HG03108 (cell line): ENCODE measurements at regions not wholly inside any gene's neighbourhood (a gene's known extent, or its start where the extent isn't known, plus 50 kb on each side); places are given as distances from the start of the nearest gene placed in this dataset.

Experiments used
- ATAC-seq: cut with Tn5 transposase; IDR thresholded peaks from one replicate; pipeline ENCODE4 v1.9.1; 2021; ENCODE audit warnings: moderate library complexity; ENCODE audit not compliant: unreplicated experiment

- ATAC-seq = no peak
Observed at GRCh38 chr11:127894316-127894715, 693.0 kb downstream of the ETS1 start.

- no peak for ATAC-seq
Observed at GRCh38 chr11:127890030-127890615, 697.2 kb downstream of the ETS1 start.

- ATAC-seq = no peak
Observed at GRCh38 chr11:127888386-127888785, 699.0 kb downstream of the ETS1 start.

- ATAC-seq = no peak
Observed at GRCh38 chr11:127875131-127875530, 712.2 kb downstream of the ETS1 start.

GRCh38 chr11:127873478-127873877, 713.9 kb downstream of the ETS1 start:
- no peak for ATAC-seq

GRCh38 chr11:127866109-127866508, 721.2 kb downstream of the ETS1 start:
- no peak for ATAC-seq

GRCh38 chr11:127864861-127865260, 722.5 kb downstream of the ETS1 start:
- ATAC-seq = no peak

- ATAC-seq = no peak
Observed at GRCh38 chr11:127862406-127862805, 725.0 kb downstream of the ETS1 start.

- no peak for ATAC-seq
Observed at GRCh38 chr11:127859941-127860354, 727.4 kb downstream of the ETS1 start.

- no peak for ATAC-seq
Observed at GRCh38 chr11:127844876-127845275, 742.5 kb downstream of the ETS1 start.

GRCh38 chr11:127843483-127844396, 743.6 kb downstream of the ETS1 start:
- no peak for ATAC-seq

GRCh38 chr11:127825183-127825582, 762.2 kb downstream of the ETS1 start:
- no peak for ATAC-seq

GRCh38 chr11:127818625-127819024, 768.7 kb downstream of the ETS1 start:
- no peak for ATAC-seq

GRCh38 chr11:127816962-127817361, 770.4 kb downstream of the ETS1 start:
- no peak for ATAC-seq

- no peak for ATAC-seq
Observed at GRCh38 chr11:127815331-127815730, 772.0 kb downstream of the ETS1 start.

- no peak for ATAC-seq
Observed at GRCh38 chr11:127806501-127806900, 780.9 kb downstream of the ETS1 start.

- ATAC-seq = no peak
Observed at GRCh38 chr11:127805771-127806170, 781.6 kb downstream of the ETS1 start.

- ATAC-seq = no peak
Observed at GRCh38 chr11:127804747-127805400, 782.5 kb downstream of the ETS1 start.

GRCh38 chr11:127803755-127804154, 783.6 kb downstream of the ETS1 start:
- ATAC-seq = no peak

- ATAC-seq = no peak
Observed at GRCh38 chr11:127800989-127801688, 786.2 kb downstream of the ETS1 start.

- ATAC-seq = no peak
Observed at GRCh38 chr11:127795326-127795725, 792.0 kb downstream of the ETS1 start.
